SK-N-MC (cell line): ENCODE measurements at regions not wholly inside any gene's neighbourhood (a gene's known extent, or its start where the extent isn't known, plus 50 kb on each side); places are given as distances from the start of the nearest gene placed in this dataset.

ENCODE experiments used
- DNase-seq: peaks from one replicate; pipeline ENCODE4 v3.0.0-alpha.2; 2011; ENCODE audit warnings: low read depth, low spot score
- H3K27ac ChIP-seq: fragments of 200-600 bp; sonication (generic); 2 replicates; pipeline ENCODE4 v1.5.1; 2016; ENCODE audit warnings: mixed run types
- H3K36me3 ChIP-seq: fragments of 200-600 bp; sonication (generic); 2 replicates; pipeline ENCODE4 v1.6.1; 2017; ENCODE audit warnings: antibody characterized with exemption, low read length, mixed read lengths; ENCODE audit not compliant: insufficient read depth
- H3K4me3 ChIP-seq: fragments of 200-600 bp; sonication (generic); 2 replicates; pipeline ENCODE4 v1.5.1; 2016
- H3K9ac ChIP-seq: fragments of 200-600 bp; sonication (generic); 2 replicates; pipeline ENCODE4 v1.8.0; 2017; ENCODE audit warnings: mixed run types, mixed read lengths; ENCODE audit not compliant: insufficient read length
- H3K9me3 ChIP-seq: fragments of 200-600 bp; sonication (generic); 2 replicates; pipeline ENCODE4 v1.6.1; 2017; ENCODE audit warnings: low read depth, mild to moderate bottlenecking, antibody characterized with exemption, low read length, moderate library complexity, mixed read lengths
- EZH2 ChIP-seq: fragments of 200-600 bp; sonication (generic); IDR thresholded peaks from one replicate; pipeline ENCODE4 v1.6.1; 2017; ENCODE audit warnings: antibody characterized with exemption
- FOXP2 ChIP-seq: optimal IDR thresholded peaks from 2 replicates; pipeline ENCODE3; 2011; ENCODE audit warnings: mild to moderate bottlenecking, moderate library complexity; ENCODE audit not compliant: insufficient read depth; ENCODE audit errors: extremely low read length, control extremely low read depth
- POLR2AphosphoS5 ChIP-seq: IDR thresholded peaks from 2 replicates; pipeline ENCODE4 v1.6.1; 2012; ENCODE audit warnings: mild to moderate bottlenecking, low read depth, low read length, borderline replicate concordance

- no peaks in the 10 kb centered on the region for H3K9me3 ChIP-seq
- no peak for DNase-seq
These were observed 344.6 kb upstream of the CTNND2 start for GRCh38 chr5:12248831-12249230.

GRCh38 chr5:12246036-12246435 is 341.8 kb upstream of the CTNND2 start:
- Histone ChIP-seq H3K9me3 (no peaks in the 10 kb centered on the region), H3K9ac (no peak overlapping the region), H3K27ac (no peak overlapping the region), H3K4me3 (no peak overlapping the region), H3K36me3 (no peaks in the 10 kb centered on the region)
- TF ChIP-seq EZH2 (no peak), FOXP2 (no peak), POLR2AphosphoS5 (no peak)
- no peak for DNase-seq

More at GRCh38 chr5:12248831-12249230, 344.6 kb upstream of the CTNND2 start:
- no peak for TF ChIP-seq POLR2AphosphoS5
- no peak for TF ChIP-seq EZH2
- TF ChIP-seq FOXP2: no peak
- H3K4me3 ChIP-seq: no peak overlapping the region
- no peak overlapping the region for H3K9ac ChIP-seq
- H3K27ac ChIP-seq: no peak overlapping the region
- H3K36me3 ChIP-seq: no peaks in the 10 kb centered on the region

- no peaks in the 10 kb centered on the region for H3K9me3 ChIP-seq
- no peak overlapping the region for H3K4me3 ChIP-seq
- no peak for DNase-seq
- no peak overlapping the region for H3K9ac ChIP-seq
- no peaks in the 10 kb centered on the region for H3K36me3 ChIP-seq
- no peak overlapping the region for H3K27ac ChIP-seq
- TF ChIP-seq FOXP2 (no peak), EZH2 (no peak), POLR2AphosphoS5 (no peak)
These were observed 341.2 kb upstream of the CTNND2 start for GRCh38 chr5:12245429-12245828.

- Histone ChIP-seq H3K9me3 (no peaks in the 10 kb centered on the region), H3K9ac (no peak overlapping the region), H3K27ac (no peak overlapping the region), H3K36me3 (no peaks in the 10 kb centered on the region), H3K4me3 (no peak overlapping the region)
- DNase-seq: no peak
- TF ChIP-seq FOXP2 (no peak), EZH2 (no peak), POLR2AphosphoS5 (no peak)
These were observed 339.0 kb upstream of the CTNND2 start for GRCh38 chr5:12242950-12243888.

- DNase-seq: no peak
- H3K9ac ChIP-seq: no peak overlapping the region
- no peak overlapping the region for H3K27ac ChIP-seq
- no peak overlapping the region for H3K4me3 ChIP-seq
- TF ChIP-seq EZH2 (no peak), FOXP2 (no peak)
- no peaks in the 10 kb centered on the region for H3K36me3 ChIP-seq
- H3K9me3 ChIP-seq: no peaks in the 10 kb centered on the region
These were observed 333.8 kb upstream of the CTNND2 start for GRCh38 chr5:12237837-12238575.

- DNase-seq: no peak
- Histone ChIP-seq H3K9ac (no peak overlapping the region), H3K4me3 (no peak overlapping the region), H3K27ac (no peak overlapping the region), H3K36me3 (no peaks in the 10 kb centered on the region), H3K9me3 (no peaks in the 10 kb centered on the region)
- no peak for TF ChIP-seq EZH2
- TF ChIP-seq POLR2AphosphoS5: no peak
- no peak for TF ChIP-seq FOXP2
These were observed 326.4 kb upstream of the CTNND2 start for GRCh38 chr5:12230659-12231058.

- Histone ChIP-seq H3K9me3 (no peaks in the 10 kb centered on the region; the same call in 1 of the 2 replicates), H3K4me3 (no peak overlapping the region), H3K36me3 (no peaks in the 10 kb centered on the region), H3K9ac (no peak overlapping the region), H3K27ac (no peak overlapping the region)
- no peak for TF ChIP-seq POLR2AphosphoS5
- TF ChIP-seq FOXP2: no peak
- no peak for TF ChIP-seq EZH2
- no peak for DNase-seq
These were observed 312.8 kb upstream of the CTNND2 start for GRCh38 chr5:12217039-12217438.

GRCh38 chr5:12214267-12215015 is 310.2 kb upstream of the CTNND2 start:
- Histone ChIP-seq H3K9ac (no peak overlapping the region), H3K27ac (no peak overlapping the region), H3K9me3 (no peaks in the 10 kb centered on the region), H3K4me3 (no peak overlapping the region), H3K36me3 (no peaks in the 10 kb centered on the region)
- TF ChIP-seq POLR2AphosphoS5 (no peak), EZH2 (no peak), FOXP2 (no peak)
- DNase-seq: no peak
